Activated CD8-positive, alpha-beta memory T cell treated with anti-CD3 and anti-CD28 coated beads for 48 hours (primary cell): ENCODE measurements at regions not wholly inside any gene's neighbourhood (a gene's known extent, or its start where the extent isn't known, plus 50 kb on each side); places are given as distances from the start of the nearest gene placed in this dataset.

Source experiments
- DNase-seq, 3 experiments: peaks; one replicate each; pipeline ENCODE4 v3.0.0-alpha.2; 2020; ENCODE audit warnings: low read depth in 2 of 3, low spot score in 2 of 3

GRCh38 chr7:148950806-148951205 is 66.7 kb upstream of the EZH2 start:
- no peak for DNase-seq

- DNase-seq: no peak
These were observed 61.1 kb upstream of the EZH2 start for GRCh38 chr7:148944935-148945934.

GRCh38 chr7:148941598-148942275 is 57.6 kb upstream of the EZH2 start:
- peak in 2 of 3 experiments; percentile 29 to 36 for DNase-seq

GRCh38 chr7:148940702-148941597 is 56.9 kb upstream of the EZH2 start:
- peak; percentile 28 to 62 (median 40) for DNase-seq

GRCh38 chr7:148939128-148939755 is 55.2 kb upstream of the EZH2 start:
- no peak for DNase-seq

GRCh38 chr7:148935451-148935850 is 51.4 kb upstream of the EZH2 start:
- no peak for DNase-seq
